ENCODE measurements at regions not wholly inside any gene's neighbourhood (a gene's known extent, or its start where the extent isn't known, plus 50 kb on each side); places are given as distances from the start of the nearest gene placed in this dataset.

- H3K36me3 ChIP-seq (ENCODE audit: control insufficient read depth, insufficient read depth, low read length) = no peaks in the 10 kb centered on the region
- H3K27ac Mint-ChIP-seq = peak overlapping the region in 1 of 2 donors; percentile 26
- no peaks in the 10 kb centered on the region for H3K9me3 Mint-ChIP-seq
- peak in 2 of 3 donors; percentile 38 to 40 for ATAC-seq
- H3K4me1 ChIP-seq (ENCODE audit: control insufficient read depth, insufficient read depth, low read length) = peaks cover 18% of the 10 kb centered on the region
- TF ChIP-seq, protein P1, sequence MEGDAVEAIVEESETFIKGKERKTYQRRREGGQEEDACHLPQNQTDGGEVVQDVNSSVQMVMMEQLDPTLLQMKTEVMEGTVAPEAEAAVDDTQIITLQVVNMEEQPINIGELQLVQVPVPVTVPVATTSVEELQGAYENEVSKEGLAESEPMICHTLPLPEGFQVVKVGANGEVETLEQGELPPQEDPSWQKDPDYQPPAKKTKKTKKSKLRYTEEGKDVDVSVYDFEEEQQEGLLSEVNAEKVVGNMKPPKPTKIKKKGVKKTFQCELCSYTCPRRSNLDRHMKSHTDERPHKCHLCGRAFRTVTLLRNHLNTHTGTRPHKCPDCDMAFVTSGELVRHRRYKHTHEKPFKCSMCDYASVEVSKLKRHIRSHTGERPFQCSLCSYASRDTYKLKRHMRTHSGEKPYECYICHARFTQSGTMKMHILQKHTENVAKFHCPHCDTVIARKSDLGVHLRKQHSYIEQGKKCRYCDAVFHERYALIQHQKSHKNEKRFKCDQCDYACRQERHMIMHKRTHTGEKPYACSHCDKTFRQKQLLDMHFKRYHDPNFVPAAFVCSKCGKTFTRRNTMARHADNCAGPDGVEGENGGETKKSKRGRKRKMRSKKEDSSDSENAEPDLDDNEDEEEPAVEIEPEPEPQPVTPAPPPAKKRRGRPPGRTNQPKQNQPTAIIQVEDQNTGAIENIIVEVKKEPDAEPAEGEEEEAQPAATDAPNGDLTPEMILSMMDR (IDR thresholded peaks at IDR 0.05) = no peak
- H3K27me3 ChIP-seq (ENCODE audit: control insufficient read depth, insufficient read depth, low read length) = no peaks in the 10 kb centered on the region
- DNase-seq = no peak
- H3K27ac ChIP-seq (ENCODE audit: low read length) = no peak overlapping the region
- H3K9me3 ChIP-seq (ENCODE audit: control insufficient read depth, insufficient read depth, low read length) = no peaks in the 10 kb centered on the region
- H3K27me3 Mint-ChIP-seq (ENCODE audit: low read depth in 2 of 2) = no peaks in the 10 kb centered on the region
- H3K4me1 Mint-ChIP-seq = peaks cover 25 to 28% of the 10 kb centered on the region in 2 donors
- no peak overlapping the region for H3K4me3 Mint-ChIP-seq
- H3K36me3 Mint-ChIP-seq = no peaks in the 10 kb centered on the region
- intact Hi-C loops (cut with micrococcal nuclease) = no loop called here
- 54% methylated on average over 2 of the region's 4 CpGs for WGBS (ENCODE audit: insufficient coverage)
- H3K4me3 ChIP-seq (ENCODE audit: low read length) = no peak overlapping the region
Observed at GRCh38 chr3:46146548-46146947, 61.6 kb downstream of the CCR1 start.

DNA sequence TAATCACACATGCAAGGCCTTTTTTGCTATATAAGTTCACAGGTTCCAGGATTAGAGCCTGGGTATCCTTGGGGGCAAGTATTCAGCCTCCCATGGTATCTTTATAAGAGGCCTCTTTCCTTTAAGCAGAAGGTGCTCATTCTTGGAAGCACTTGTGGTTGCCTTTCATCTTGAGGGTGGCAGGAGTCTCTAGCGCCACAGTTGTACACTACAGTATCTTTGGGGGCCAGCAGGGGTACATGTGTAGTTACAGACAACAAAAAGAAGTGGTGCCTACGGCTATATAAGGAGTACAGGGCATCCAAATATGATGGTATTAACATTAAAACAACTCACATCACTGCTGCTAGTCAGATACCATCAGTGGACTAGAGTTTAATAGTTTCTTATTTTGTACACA is 62.1 kb downstream of the CCR1 start:
- Histone ChIP-seq H3K36me3 (ENCODE audit: control insufficient read depth, insufficient read depth, low read length) (no peaks in the 10 kb centered on the region), H3K4me3 (ENCODE audit: low read length) (no peak overlapping the region), H3K27ac (ENCODE audit: low read length) (no peak overlapping the region), H3K27me3 (ENCODE audit: control insufficient read depth, insufficient read depth, low read length) (no peaks in the 10 kb centered on the region), H3K4me1 (ENCODE audit: control insufficient read depth, insufficient read depth, low read length) (peaks cover 18% of the 10 kb centered on the region), H3K9me3 (ENCODE audit: control insufficient read depth, insufficient read depth, low read length) (no peaks in the 10 kb centered on the region)
- Mint-ChIP-seq H3K27ac (peak overlapping the region in 1 of 2 donors; percentile 26), H3K27me3 (ENCODE audit: low read depth in 2 of 2) (no peaks in the 10 kb centered on the region), H3K4me1 (peaks cover 25 to 29% of the 10 kb centered on the region in 2 donors), H3K4me3 (no peak overlapping the region), H3K9me3 (no peaks in the 10 kb centered on the region), H3K36me3 (no peaks in the 10 kb centered on the region)
- intact Hi-C loops (cut with micrococcal nuclease) = no loop called here
- ATAC-seq (no peak), DNase-seq (no peak)
- 0% methylated on average over 1 of the region's 2 CpGs for WGBS (ENCODE audit: insufficient coverage)
- TF ChIP-seq, protein P1 (IDR thresholded peaks at IDR 0.05) = no peak

DNA sequence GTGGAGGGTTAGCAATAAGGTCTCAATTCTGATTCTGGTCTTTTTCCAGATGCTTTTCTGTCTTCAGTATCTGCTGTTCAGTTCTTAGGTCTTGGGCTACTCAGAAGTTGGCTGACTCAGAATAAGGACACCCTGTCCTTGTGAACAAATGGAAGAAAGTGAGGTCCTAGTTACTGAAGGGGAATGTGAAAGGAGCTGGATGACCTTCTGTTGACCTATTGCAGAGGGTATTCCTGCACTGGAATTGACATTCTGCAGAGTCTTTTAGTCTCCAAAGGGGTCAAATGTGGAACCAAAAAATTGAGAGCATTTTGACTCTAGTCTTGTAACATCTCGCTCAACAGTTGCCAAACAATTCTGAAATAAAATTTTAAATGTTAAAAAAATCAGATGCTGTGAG is 63.0 kb downstream of the CCR1 start:
- Histone ChIP-seq H3K27me3 (ENCODE audit: control insufficient read depth, insufficient read depth, low read length) (no peaks in the 10 kb centered on the region), H3K27ac (ENCODE audit: low read length) (no peak overlapping the region), H3K4me1 (ENCODE audit: control insufficient read depth, insufficient read depth, low read length) (peaks cover 18% of the 10 kb centered on the region), H3K4me3 (ENCODE audit: low read length) (no peak overlapping the region), H3K9me3 (ENCODE audit: control insufficient read depth, insufficient read depth, low read length) (no peaks in the 10 kb centered on the region), H3K36me3 (ENCODE audit: control insufficient read depth, insufficient read depth, low read length) (no peaks in the 10 kb centered on the region)
- Mint-ChIP-seq H3K27ac (no peak overlapping the region), H3K9me3 (no peaks in the 10 kb centered on the region), H3K4me3 (no peak overlapping the region), H3K36me3 (no peaks in the 10 kb centered on the region), H3K4me1 (peaks cover 25 to 29% of the 10 kb centered on the region in 2 donors), H3K27me3 (ENCODE audit: low read depth in 2 of 2) (no peaks in the 10 kb centered on the region)
- intact Hi-C loops (cut with micrococcal nuclease) = no loop called here
- 100% methylated on average over 1 of the region's 1 CpG for WGBS (ENCODE audit: insufficient coverage)
- no peak for DNase-seq
- no peak for ATAC-seq
- TF ChIP-seq, protein P1 (IDR thresholded peaks at IDR 0.05) = no peak

- Histone ChIP-seq H3K4me1 (ENCODE audit: control insufficient read depth, insufficient read depth, low read length) (peaks cover 18% of the 10 kb centered on the region), H3K4me3 (ENCODE audit: low read length) (no peak overlapping the region), H3K36me3 (ENCODE audit: control insufficient read depth, insufficient read depth, low read length) (no peaks in the 10 kb centered on the region), H3K27ac (ENCODE audit: low read length) (no peak overlapping the region), H3K9me3 (ENCODE audit: control insufficient read depth, insufficient read depth, low read length) (no peaks in the 10 kb centered on the region), H3K27me3 (ENCODE audit: control insufficient read depth, insufficient read depth, low read length) (no peaks in the 10 kb centered on the region)
- intact Hi-C loops (cut with micrococcal nuclease) = no loop called here
- TF ChIP-seq, protein P1 (IDR thresholded peaks at IDR 0.05) = no peak
- 82% methylated on average over 4 of the region's 4 CpGs for WGBS (ENCODE audit: insufficient coverage)
- ATAC-seq (no peak), DNase-seq (no peak)
- no peak overlapping the region for H3K4me3 Mint-ChIP-seq
- no peaks in the 10 kb centered on the region for H3K36me3 Mint-ChIP-seq
- H3K4me1 Mint-ChIP-seq = peaks cover 25 to 29% of the 10 kb centered on the region in 2 donors
- H3K27me3 Mint-ChIP-seq (ENCODE audit: low read depth in 2 of 2) = no peaks in the 10 kb centered on the region
- H3K27ac Mint-ChIP-seq = no peak overlapping the region
- no peaks in the 10 kb centered on the region for H3K9me3 Mint-ChIP-seq
Observed at GRCh38 chr3:46143951-46144473, 64.1 kb downstream of the CCR1 start.
